ENCODE measurements at regions not wholly inside any gene's neighbourhood (a gene's known extent, or its start where the extent isn't known, plus 50 kb on each side); places are given as distances from the start of the nearest gene placed in this dataset.

DNA sequence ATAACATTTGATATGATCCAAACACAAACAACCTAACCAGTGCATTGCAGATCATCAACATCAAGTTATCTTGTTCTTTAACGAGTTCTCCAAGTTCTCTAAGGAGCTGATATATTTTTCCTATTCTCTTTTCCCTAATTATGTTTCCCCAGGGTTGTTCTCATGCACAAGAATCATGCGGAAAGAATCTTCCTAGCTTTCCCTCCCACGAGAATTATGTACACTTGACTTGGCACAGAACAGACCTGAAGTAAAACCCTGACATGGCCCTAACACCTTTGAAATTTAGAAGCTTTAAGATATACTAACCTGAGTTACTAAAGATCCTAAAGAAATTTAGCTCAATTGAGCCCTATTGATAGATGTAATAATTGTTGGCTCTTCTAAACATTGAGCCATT lies 110.7 kb upstream of the FST start:
- TF ChIP-seq, protein P1, sequence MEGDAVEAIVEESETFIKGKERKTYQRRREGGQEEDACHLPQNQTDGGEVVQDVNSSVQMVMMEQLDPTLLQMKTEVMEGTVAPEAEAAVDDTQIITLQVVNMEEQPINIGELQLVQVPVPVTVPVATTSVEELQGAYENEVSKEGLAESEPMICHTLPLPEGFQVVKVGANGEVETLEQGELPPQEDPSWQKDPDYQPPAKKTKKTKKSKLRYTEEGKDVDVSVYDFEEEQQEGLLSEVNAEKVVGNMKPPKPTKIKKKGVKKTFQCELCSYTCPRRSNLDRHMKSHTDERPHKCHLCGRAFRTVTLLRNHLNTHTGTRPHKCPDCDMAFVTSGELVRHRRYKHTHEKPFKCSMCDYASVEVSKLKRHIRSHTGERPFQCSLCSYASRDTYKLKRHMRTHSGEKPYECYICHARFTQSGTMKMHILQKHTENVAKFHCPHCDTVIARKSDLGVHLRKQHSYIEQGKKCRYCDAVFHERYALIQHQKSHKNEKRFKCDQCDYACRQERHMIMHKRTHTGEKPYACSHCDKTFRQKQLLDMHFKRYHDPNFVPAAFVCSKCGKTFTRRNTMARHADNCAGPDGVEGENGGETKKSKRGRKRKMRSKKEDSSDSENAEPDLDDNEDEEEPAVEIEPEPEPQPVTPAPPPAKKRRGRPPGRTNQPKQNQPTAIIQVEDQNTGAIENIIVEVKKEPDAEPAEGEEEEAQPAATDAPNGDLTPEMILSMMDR (IDR thresholded peaks at IDR 0.05; ENCODE audit: low read length), result no peak
- TF ChIP-seq EZH2 (IDR thresholded peaks at IDR 0.05; ENCODE audit: borderline replicate concordance, low read length), result no peak
